GM19395 (cell line): ENCODE measurements at regions not wholly inside any gene's neighbourhood (a gene's known extent, or its start where the extent isn't known, plus 50 kb on each side); places are given as distances from the start of the nearest gene placed in this dataset.
A peak's percentile ranks its signal among the peaks of the same experiment; 100 is the strongest.

ENCODE experiments used
- ATAC-seq: cut with Tn5 transposase; IDR thresholded peaks from one replicate; pipeline ENCODE4 v1.9.1; 2021; ENCODE audit warnings: mild to moderate bottlenecking, moderate library complexity; ENCODE audit not compliant: unreplicated experiment

- ATAC-seq: no peak
Measured at GRCh38 chr13:76231522-76232167, 595.5 kb downstream of the LMO7 start.

- ATAC-seq: no peak
Measured at GRCh38 chr13:76229281-76229680, 593.2 kb downstream of the LMO7 start.

DNA sequence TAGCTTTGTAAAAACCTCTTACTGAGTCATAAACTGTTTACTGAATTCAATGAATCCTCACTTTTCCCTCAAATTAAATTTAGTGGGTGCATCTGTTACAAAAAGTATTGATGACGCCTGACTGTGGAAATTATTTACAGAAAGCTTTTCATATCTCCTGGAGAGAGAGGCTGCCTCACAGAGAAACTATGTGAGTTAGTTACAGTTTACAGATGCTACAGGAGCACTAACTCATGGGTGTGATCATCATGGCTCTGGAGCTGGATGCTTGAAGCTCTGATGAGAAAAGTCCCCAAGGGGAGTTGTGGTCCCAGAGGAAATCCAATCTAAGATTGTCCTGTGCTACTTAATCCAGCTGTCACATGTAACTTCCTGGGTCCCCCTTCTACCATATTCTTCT lies 590.8 kb downstream of the LMO7 start:
- ATAC-seq: no peak

GRCh38 chr13:76225815-76226489 lies 589.8 kb downstream of the LMO7 start:
- ATAC-seq: no peak

DNA sequence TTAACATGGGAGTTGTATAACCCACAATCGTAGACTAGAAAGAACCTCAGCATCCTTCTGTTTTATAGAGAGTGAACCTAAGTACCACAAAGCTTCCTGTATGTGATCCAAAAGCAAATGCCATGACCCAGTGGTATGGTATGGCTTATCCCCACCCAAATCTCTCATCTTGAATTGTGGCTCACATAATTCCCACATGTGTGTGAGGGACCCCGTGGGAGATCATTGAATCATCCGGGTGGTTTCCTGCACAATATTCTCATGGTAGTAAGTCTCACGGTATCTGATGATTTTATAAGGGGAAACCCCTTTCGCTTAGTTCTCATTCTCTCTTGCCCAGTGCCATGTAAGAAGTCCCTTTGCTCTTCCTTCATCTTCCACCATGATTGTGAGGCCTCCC lies 587.9 kb downstream of the LMO7 start:
- no peak for ATAC-seq

- ATAC-seq: no peak
Measured at GRCh38 chr13:76223565-76223964, 587.4 kb downstream of the LMO7 start.

GRCh38 chr13:76222511-76222910 lies 586.4 kb downstream of the LMO7 start:
- ATAC-seq: no peak

- ATAC-seq: no peak
Measured at GRCh38 chr13:76216729-76217128, 580.6 kb downstream of the LMO7 start.

DNA sequence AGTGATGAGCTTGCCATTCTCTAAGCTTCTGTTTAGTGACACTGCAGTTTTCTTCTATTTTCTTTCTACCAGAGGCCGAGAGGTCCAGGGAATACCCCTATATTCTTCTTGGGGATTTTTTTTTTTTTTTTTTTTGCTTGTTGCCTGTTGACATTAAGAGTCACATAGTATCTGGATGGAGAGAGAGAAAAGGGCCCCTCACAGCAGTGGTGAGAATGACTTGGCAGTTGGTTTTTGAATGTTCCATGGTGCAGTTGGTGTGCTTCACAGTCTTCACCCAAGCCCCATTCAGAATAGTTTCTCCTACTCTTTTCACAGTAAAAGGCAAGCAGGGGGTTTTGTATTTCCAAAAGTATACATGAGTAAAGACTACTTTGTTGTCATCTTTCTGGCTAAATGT lies 577.9 kb downstream of the LMO7 start:
- ATAC-seq: peak; percentile 34

DNA sequence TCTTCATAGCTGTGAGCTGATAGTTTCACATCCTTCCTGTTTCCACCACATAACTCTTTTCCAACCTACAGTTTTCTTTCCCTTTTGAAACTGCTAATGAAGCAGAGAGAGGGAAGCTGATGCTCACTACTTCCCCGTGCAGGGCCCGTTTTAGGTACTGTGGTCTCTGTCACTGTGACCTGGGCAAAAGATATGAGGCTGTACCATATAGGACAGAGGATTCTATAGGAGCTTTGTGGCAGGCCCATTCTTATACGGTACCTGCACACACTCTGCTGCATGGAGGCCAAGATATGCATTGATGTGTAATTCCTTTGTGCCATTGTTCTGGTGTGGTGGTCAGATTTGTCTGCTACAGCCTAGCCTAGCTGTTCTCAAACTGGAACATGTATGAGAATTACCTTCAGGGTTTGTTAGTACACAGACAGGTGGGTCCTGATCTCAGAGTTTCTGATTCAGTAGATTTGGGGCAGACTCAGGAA lies 577.3 kb downstream of the LMO7 start:
- peak; percentile 62 for ATAC-seq

DNA sequence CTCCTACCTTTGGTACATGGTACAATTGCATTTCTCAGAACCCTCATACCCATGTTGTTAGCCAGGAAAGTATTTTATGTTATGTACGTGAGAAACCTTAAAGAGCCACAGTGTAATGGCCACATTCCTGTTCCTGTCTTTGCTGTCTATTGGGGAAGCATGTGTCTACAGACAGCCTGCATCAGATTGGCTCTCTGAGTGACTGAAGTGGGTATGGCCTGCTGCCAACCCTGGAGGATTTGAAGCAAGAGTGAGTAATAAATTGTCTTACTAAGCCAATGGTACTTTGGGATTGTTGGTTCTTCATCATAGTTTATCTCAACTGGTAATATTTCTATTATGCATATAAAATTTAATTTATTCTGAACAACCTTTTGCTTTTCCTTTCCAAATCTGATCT lies 574.1 kb downstream of the LMO7 start:
- no peak for ATAC-seq

DNA sequence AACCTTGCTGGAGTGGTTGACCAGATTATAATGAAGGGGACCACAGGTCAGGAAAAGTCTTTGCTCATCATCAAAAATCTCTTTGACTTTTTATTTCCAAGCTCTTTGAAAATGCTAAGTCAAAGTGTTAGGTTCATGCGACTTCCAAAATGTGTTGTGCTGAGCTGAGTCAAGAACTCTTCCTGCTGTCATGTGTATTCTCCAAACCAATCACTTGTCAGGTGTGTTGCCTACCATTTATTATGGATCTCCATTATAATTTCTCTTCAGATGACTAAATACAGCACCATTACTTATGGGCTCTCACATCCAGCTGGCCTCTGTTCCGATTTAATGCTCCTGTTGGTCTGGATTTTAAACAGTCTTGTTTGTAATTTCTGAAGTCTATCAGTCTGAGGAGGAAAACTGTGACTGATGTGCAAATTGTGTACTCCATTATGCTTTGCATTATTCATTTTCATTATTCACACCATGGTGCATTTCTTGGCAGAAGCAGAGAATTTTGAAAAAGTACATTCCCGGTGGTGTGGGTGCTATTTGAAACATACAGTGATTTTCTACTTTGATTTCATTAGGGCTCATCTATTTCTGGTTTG lies 562.5 kb downstream of the LMO7 start:
- ATAC-seq: no peak

DNA sequence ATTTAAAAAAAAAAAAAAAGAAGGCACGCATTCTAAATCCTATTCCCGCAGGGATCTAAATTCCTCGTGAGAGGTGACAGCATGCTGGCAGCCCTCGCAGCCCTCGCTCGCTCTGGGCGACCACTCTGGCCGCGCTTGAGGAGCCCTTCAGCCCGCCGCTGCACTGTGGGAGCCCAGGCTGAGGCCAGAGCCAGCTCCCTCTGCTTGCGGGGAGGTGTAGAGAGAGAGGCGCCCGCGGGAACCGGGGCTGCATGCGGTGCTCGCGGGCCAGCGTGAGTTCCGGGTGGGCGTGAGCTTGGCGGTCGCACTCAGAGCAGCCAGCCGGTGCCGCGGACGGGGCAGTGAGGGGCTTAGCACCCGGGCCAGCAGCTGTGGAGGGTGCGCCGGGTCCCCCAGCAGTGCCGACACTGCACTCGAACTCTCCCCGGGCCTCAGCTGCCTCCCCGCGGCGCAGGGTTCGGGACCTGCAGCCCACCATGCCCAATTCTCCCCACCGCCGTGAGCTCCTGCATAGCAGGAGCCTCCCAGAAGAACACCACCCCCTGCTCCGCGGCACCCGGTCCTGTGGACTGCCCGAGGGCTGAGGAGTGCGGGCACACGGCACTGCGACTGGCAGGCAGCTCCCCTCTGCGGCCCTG lies 553.9 kb downstream of the LMO7 start:
- no peak for ATAC-seq

- ATAC-seq: no peak
Measured at GRCh38 chr13:76175961-76176725, 540.0 kb downstream of the LMO7 start.

DNA sequence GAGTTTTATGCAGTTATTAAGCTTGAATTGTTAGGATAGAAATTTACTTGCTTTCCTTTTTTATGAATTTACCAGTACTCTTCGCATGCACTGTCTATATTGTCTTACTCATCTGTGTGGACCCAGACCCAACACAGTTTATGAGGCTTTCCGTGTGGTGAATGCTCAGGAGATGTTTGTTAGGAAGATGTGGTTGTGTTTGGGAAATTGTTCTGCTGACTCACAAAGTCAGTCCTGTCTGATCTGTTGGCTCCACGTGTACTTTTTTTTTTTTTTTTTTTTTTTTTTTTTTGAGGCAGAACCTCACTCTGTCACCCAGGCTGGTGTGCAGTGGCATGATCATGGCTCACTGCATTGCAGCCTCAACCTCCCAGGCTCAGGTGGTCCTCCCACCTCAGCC lies 532.5 kb downstream of the LMO7 start:
- ATAC-seq: no peak

DNA sequence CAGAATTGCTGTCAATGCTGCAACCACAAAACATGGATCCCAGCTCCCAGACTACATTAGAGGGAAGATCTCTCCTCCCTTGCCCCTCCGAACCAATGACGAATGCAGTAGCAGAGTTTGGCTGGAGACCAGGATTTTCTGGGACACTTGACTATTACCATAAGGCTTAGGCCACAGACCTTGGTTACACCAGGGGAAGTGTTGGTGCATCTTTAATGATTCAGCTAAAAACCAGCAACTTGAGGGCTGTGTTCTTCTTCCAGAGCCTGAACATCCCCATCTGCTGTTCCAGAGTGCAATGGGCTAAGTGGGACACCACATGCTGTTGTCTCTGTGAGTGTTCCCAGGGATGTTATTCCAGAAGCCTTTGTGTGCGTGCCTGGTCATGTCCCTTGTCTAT lies 528.2 kb downstream of the LMO7 start:
- no peak for ATAC-seq

DNA sequence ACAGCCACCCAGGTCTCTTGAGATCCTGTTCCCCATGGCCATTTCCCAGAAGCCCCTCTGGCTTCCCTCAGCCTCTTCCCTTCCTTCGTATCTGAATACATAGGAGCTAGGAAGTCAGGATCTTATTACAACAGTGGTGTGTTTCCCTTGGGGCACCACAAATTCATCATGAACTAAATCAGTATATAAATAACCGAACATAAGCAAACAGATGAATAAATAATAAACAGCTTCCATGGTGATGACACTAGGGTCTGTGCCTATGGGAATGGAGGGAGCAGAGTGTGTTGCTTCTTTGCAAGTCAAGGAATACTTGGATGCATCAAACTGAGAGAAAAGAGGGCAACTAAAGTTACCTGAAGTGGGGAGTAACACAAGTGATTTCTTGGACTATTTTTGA lies 527.6 kb downstream of the LMO7 start:
- ATAC-seq: no peak

DNA sequence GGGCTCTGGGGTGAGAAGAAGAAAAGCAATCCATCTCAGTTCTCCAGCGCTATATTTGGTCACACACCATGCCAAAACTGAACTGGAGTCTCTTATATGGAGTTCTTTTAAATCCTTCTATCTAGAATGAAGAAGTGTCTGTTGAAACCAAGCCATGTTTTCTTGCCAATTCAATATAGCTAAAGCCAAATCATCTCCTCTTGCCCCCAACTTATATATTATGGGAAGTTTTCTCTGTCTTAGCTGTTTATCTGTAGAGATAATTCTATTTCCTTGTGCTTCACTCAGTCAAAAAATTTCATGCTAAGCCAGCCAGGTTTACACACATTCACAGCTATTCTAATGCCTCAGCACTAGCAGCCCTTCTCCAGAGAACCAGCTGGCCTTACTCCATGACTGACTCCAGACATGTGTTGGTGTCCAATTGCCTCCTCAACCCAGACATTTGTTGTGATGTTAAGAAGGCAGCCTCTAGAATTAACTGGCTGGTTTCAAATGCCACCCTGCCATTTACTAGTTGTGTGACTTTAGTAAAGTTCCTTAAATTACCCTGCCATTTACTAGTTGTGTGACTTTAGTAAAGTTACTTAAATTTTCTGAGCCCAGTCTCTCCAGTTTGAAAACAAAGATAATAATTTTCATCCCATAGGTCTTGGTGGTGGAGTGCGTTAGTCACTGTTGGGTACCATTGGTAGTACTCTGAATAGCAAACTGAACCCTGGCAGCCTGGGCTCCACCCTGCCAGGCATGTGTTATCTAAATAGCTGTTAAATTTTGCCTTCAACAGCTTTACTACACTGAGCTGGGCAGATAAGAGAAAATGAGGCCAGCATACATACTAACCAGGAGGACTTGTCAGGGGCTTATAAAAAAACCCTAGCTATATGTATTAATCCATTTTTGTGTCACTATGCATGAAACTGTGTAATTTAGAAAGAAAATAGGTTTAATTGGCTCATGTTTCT lies 525.1 kb downstream of the LMO7 start:
- no peak for ATAC-seq

- no peak for ATAC-seq
Measured at GRCh38 chr13:76160506-76160905, 524.4 kb downstream of the LMO7 start.

DNA sequence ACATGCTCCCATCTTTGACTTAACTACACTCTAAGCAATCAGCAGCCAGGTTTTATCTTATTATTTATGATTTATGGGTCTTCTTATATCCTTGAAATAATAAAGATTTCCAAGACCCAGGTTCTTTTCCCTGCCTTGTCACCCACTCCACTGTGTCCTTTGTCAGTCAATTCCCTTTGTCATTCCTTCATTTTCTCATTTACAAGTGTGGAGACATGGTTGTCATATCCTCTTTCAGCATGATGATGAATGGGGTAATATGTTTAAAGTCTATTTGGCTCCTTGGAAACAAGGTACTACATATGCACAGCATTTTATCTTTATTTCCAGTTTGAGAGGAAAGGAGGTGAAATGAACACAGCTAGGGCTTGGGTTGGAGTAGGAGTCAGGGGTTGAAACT lies 521.8 kb downstream of the LMO7 start:
- no peak for ATAC-seq
